NB4 (cell line): ENCODE measurements at regions not wholly inside any gene's neighbourhood (a gene's known extent, or its start where the extent isn't known, plus 50 kb on each side); places are given as distances from the start of the nearest gene placed in this dataset.

Experiments used
- DNase-seq: peaks from one replicate; pipeline ENCODE4 v3.0.0; 2010; ENCODE audit warnings: low read depth
- H3K4me3 ChIP-seq: one replicate; pipeline ENCODE4 v1.5.1; 2011; ENCODE audit warnings: mild to moderate bottlenecking, low read depth, low read length, moderate library complexity
- CTCF ChIP-seq: IDR thresholded peaks from one replicate; pipeline ENCODE4 v1.5.1; 2012; ENCODE audit warnings: low read depth, low read length
- MYC ChIP-seq: IDR thresholded peaks from 2 replicates; pipeline ENCODE4 v1.6.1; 2011; ENCODE audit warnings: low read depth, low read length
- POLR2A ChIP-seq: IDR thresholded peaks from 2 replicates; pipeline ENCODE4 v1.6.1; 2011; ENCODE audit warnings: mild to moderate bottlenecking; ENCODE audit not compliant: insufficient read length; ENCODE audit errors: extremely low read depth
- TF ChIP-seq, protein P1 (sequence below): IDR thresholded peaks from 2 replicates; pipeline ENCODE4 v1.6.1; 2011; ENCODE audit warnings: low read depth, low read length

- TF ChIP-seq MYC (no peak), POLR2A (no peak), CTCF (no peak)
- TF ChIP-seq, protein P1, sequence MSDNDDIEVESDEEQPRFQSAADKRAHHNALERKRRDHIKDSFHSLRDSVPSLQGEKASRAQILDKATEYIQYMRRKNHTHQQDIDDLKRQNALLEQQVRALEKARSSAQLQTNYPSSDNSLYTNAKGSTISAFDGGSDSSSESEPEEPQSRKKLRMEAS, result no peak
Measured at GRCh38 chr11:128343135-128343514, 244.2 kb downstream of the ETS1 start.

DNA sequence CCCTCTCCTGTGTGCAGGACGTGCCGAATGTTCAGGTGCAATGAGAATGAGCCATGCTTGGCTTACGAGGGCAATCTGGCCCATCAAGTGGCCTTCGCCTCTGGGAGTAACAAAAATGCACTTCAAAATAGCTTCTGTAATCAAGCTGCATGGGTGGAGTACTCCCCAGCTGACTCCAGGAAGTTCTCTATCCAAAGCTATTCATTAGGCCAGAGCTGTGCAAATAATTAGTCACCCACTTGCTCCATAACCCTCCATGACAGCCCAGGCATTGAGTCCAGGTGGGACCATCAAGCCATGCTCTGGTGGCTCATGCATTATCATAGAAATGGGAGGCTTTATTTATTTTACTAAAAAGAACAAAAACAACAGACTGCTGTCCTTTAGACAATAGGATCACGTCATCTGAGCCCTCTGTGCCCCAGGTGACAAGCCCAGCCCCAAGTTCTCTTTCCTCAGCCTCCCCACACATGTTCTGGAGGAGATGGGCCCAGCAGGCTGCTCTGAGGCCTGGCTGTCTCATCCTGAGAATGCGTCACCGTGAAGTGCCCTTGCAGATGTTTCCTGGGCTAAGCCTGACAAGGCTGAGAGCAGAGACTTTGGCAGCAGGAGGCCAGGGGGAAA lies 244.7 kb downstream of the ETS1 start:
- TF ChIP-seq CTCF (no peak), POLR2A (no peak), MYC (no peak)
- TF ChIP-seq, protein P1, result no peak
- DNase-seq, result peak; percentile 12
- no peak overlapping the region for H3K4me3 ChIP-seq

More at GRCh38 chr11:128343135-128343514, 244.2 kb downstream of the ETS1 start:
- H3K4me3 ChIP-seq, result no peak overlapping the region
- DNase-seq, result no peak

- no peak overlapping the region for H3K4me3 ChIP-seq
- TF ChIP-seq MYC (no peak), POLR2A (no peak), CTCF (no peak)
- TF ChIP-seq, protein P1, result no peak
- no peak for DNase-seq
Measured at GRCh38 chr11:128341280-128342248, 245.8 kb downstream of the ETS1 start.

DNA sequence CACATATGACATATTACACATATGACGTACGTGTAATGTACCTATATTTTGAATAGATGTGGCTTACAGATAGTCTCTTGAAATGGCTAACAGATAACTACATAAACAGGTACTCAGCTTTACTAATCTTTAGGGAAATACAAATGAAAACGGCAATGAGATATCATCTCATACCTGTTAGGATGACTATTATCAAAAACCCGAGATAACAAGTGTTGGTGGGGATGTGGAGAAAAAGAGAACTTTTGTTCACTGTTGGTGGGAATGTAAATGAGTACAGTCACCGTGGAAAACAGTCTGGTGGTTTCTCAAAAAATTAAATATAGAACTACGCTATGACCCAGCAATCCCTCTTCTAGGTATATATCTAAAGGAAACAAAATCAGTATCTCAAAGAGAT lies 247.6 kb downstream of the ETS1 start:
- no peak overlapping the region for H3K4me3 ChIP-seq
- TF ChIP-seq, protein P1, result no peak
- TF ChIP-seq POLR2A, result no peak
- no peak for DNase-seq

GRCh38 chr11:128338811-128339210 lies 248.5 kb downstream of the ETS1 start:
- DNase-seq, result no peak
- TF ChIP-seq POLR2A (no peak), CTCF (no peak), MYC (no peak)
- TF ChIP-seq, protein P1, result no peak
- H3K4me3 ChIP-seq, result no peak overlapping the region

GRCh38 chr11:128336203-128336602 lies 251.2 kb downstream of the ETS1 start:
- no peak for DNase-seq
- no peak overlapping the region for H3K4me3 ChIP-seq
- no peak for TF ChIP-seq MYC
- no peak for TF ChIP-seq POLR2A
- TF ChIP-seq CTCF, result no peak
- TF ChIP-seq, protein P1, result no peak
